H1 (cell line): ENCODE measurements at regions not wholly inside any gene's neighbourhood (a gene's known extent, or its start where the extent isn't known, plus 50 kb on each side); places are given as distances from the start of the nearest gene placed in this dataset.

Experiments used
- CTCF ChIA-PET: fragments of 300-600 bp; sonication (Branson Sonifier 250); formaldehyde crosslinking; loops from one replicate; lab custom pipeline; 2021; ENCODE audit not compliant: partially characterized antibody; lab: Charles Lee
- POLR2A ChIA-PET: fragments of 300-600 bp; sonication (Branson Sonifier 250); formaldehyde crosslinking; loops from one replicate; lab custom pipeline; 2021; ENCODE audit warnings: inconsistent platforms; ENCODE audit not compliant: partially characterized antibody; lab: Charles Lee
- DNase-seq, 2 experiments: peaks; one replicate each; pipeline versions ENCODE4 v3.0.0 to v3.0.0-alpha.2; 2010 to 2022; ENCODE audit warnings: low spot score in 2 of 2, low read depth in 1 of 2, mixed read lengths in 1 of 2
- FAIRE-seq: peaks from 2 replicates; lab custom pipeline; 2011; peaks lifted over from hg19 to GRCh38; lab: Jason Lieb, UNC
- H2AFZ ChIP-seq: 2 replicates; pipeline ENCODE4 v1.8.1; 2012; ENCODE audit warnings: low read length, inconsistent platforms
- H2AK5ac ChIP-seq: 2 replicates; pipeline ENCODE4 v1.6.1; 2013; ENCODE audit warnings: low read depth, low read length
- H2BK120ac ChIP-seq: replicated peaks from 2 replicates; pipeline ENCODE3; 2013; ENCODE audit warnings: low read depth, low read length, inconsistent platforms
- H2BK12ac ChIP-seq: 2 replicates; pipeline ENCODE4 v1.6.1; 2013; ENCODE audit warnings: low read depth, low read length
- H2BK15ac ChIP-seq: 2 replicates; pipeline ENCODE4 v1.6.1; 2013; ENCODE audit warnings: low read length
- H2BK20ac ChIP-seq: 2 replicates; pipeline ENCODE4 v1.6.1; 2013; ENCODE audit warnings: low read length
- H2BK5ac ChIP-seq: 2 replicates; pipeline ENCODE4 v1.6.1; 2013; ENCODE audit warnings: low read depth, low read length
- H3K14ac ChIP-seq: 2 replicates; pipeline ENCODE4 v1.6.1; 2013; ENCODE audit warnings: inconsistent platforms; ENCODE audit not compliant: insufficient read length
- H3K18ac ChIP-seq: 2 replicates; pipeline ENCODE4 v1.6.1; 2013; ENCODE audit warnings: low read length; ENCODE audit errors: extremely low read depth
- H3K23ac ChIP-seq: 2 replicates; pipeline ENCODE4 v1.6.1; 2013; ENCODE audit warnings: inconsistent platforms; ENCODE audit not compliant: insufficient read length
- H3K23me2 ChIP-seq: 2 replicates; pipeline ENCODE4 v1.6.1; 2013; ENCODE audit warnings: low read depth, low read length
- H3K27ac ChIP-seq: 2 replicates; pipeline ENCODE4 v1.6.1; 2011; ENCODE audit warnings: low read depth, low read length, inconsistent platforms
- H3K27me3 ChIP-seq, 4 experiments: replicated peaks in 1 of 4; 1 replicate in 1 of 4; 2 replicates in 3 of 4; pipeline versions ENCODE4 v1.6.1 to v1.8.1; 2011 to 2013; ENCODE audit warnings: low read length in 3 of 4, mild to moderate bottlenecking in 3 of 4, inconsistent platforms in 2 of 4, mixed read lengths in 2 of 4, moderate library complexity in 1 of 4; ENCODE audit not compliant: control insufficient read depth in 3 of 4, insufficient read depth in 3 of 4; ENCODE audit errors: extremely low read depth in 1 of 4
- H3K36me3 ChIP-seq, 4 experiments: 2 replicates each; pipeline versions ENCODE4 v1.6.1 to v1.8.1; 2011 to 2013; ENCODE audit warnings: mild to moderate bottlenecking in 4 of 4, low read length in 3 of 4, moderate library complexity in 2 of 4, control low read depth in 1 of 4, inconsistent platforms in 1 of 4; ENCODE audit not compliant: insufficient read depth in 4 of 4, control insufficient read depth in 2 of 4
- H3K4ac ChIP-seq: replicated peaks from 2 replicates; pipeline ENCODE3; 2013; ENCODE audit warnings: low read length, low read depth, mixed read lengths, inconsistent platforms; ENCODE audit not compliant: insufficient read length
- H3K4me1 ChIP-seq, 4 experiments: replicated peaks in 1 of 4; 1 replicate in 1 of 4; 2 replicates in 3 of 4; pipeline versions ENCODE4 v1.6.1 to v1.8.1; 2011 to 2013; ENCODE audit warnings: low read length in 3 of 4, inconsistent platforms in 2 of 4, mixed read lengths in 1 of 4; ENCODE audit not compliant: insufficient read depth in 4 of 4, control insufficient read depth in 3 of 4
- H3K4me2 ChIP-seq, 2 experiments: 2 replicates each; pipeline versions ENCODE4 v1.6.1 to v1.8.1; 2011 to 2013; ENCODE audit warnings: low read depth in 2 of 2, low read length in 2 of 2, control low read depth in 1 of 2, inconsistent platforms in 1 of 2, mild to moderate bottlenecking in 1 of 2; ENCODE audit not compliant: insufficient read depth in 1 of 2
- H3K4me3 ChIP-seq, 4 experiments: fragments of 200-600, 300-600 bp in 1 of 4; sonication (generic), shearing (Covaris generic), sonication (Bioruptor Twin) in 1 of 4; 2 replicates each; pipeline versions ENCODE4 v1.5.1 to v1.8.1; 2011 to 2016; ENCODE audit warnings: low read length in 4 of 4, low read depth in 3 of 4, control low read depth in 2 of 4, inconsistent platforms in 2 of 4, mild to moderate bottlenecking in 2 of 4, mixed read lengths in 1 of 4, moderate library complexity in 1 of 4; ENCODE audit not compliant: insufficient read depth in 2 of 4; ENCODE audit errors: extremely low read depth in 1 of 4
- H3K56ac ChIP-seq: replicated peaks from 2 replicates; pipeline ENCODE3; 2013; ENCODE audit warnings: low read depth, mild to moderate bottlenecking, mixed read lengths, low read length, inconsistent platforms; ENCODE audit not compliant: insufficient read length
- H3K79me1 ChIP-seq: 2 replicates; pipeline ENCODE4 v1.6.1; 2013; ENCODE audit warnings: low read depth, low read length, control low read depth
- H3K79me2 ChIP-seq, 2 experiments: 2 replicates each; pipeline versions ENCODE4 v1.6.1 to v1.8.1; 2012 to 2013; ENCODE audit warnings: low read length in 2 of 2, mild to moderate bottlenecking in 2 of 2, inconsistent platforms in 1 of 2; ENCODE audit not compliant: insufficient read depth in 2 of 2, control insufficient read depth in 1 of 2
- H3K9ac ChIP-seq, 4 experiments: replicated peaks in 1 of 4; 1 replicate in 1 of 4; 2 replicates in 3 of 4; pipeline versions ENCODE4 v1.6.1 to v1.8.1; 2011 to 2013; ENCODE audit warnings: low read depth in 3 of 4, low read length in 3 of 4, control low read depth in 2 of 4, mild to moderate bottlenecking in 2 of 4, moderate library complexity in 2 of 4, inconsistent platforms in 1 of 4; ENCODE audit errors: extremely low read depth in 1 of 4
- H3K9me3 ChIP-seq, 2 experiments: 2 replicates each; pipeline versions ENCODE4 v1.6.1 to v1.8.1; 2012 to 2013; ENCODE audit warnings: mild to moderate bottlenecking in 2 of 2, moderate library complexity in 2 of 2, control low read depth in 1 of 2, inconsistent platforms in 1 of 2, low read depth in 1 of 2, low read length in 1 of 2, mixed read lengths in 1 of 2; ENCODE audit not compliant: insufficient read depth in 2 of 2
- H4K20me1 ChIP-seq, 2 experiments: replicated peaks in 1 of 2; 2 replicates each; pipeline versions ENCODE3 to v1.8.1; 2011 to 2013; ENCODE audit warnings: inconsistent platforms in 2 of 2, low read length in 2 of 2, mild to moderate bottlenecking in 1 of 2; ENCODE audit not compliant: insufficient read depth in 2 of 2, control insufficient read depth in 1 of 2
- H4K5ac ChIP-seq: 2 replicates; pipeline ENCODE4 v1.6.1; 2013; ENCODE audit warnings: low read length, low read depth, mixed read lengths, inconsistent platforms; ENCODE audit not compliant: insufficient read length
- H4K8ac ChIP-seq: 2 replicates; pipeline ENCODE4 v1.8.0; 2013; ENCODE audit warnings: mild to moderate bottlenecking, moderate library complexity, low read length, inconsistent platforms; ENCODE audit not compliant: insufficient read depth; ENCODE audit errors: extremely low read depth
- H4K91ac ChIP-seq: replicated peaks from 2 replicates; pipeline ENCODE3; 2013; ENCODE audit warnings: low read length, mixed read lengths, inconsistent platforms; ENCODE audit not compliant: insufficient read length
- CBX5 ChIP-seq: fragments of 300-800, 300-1000 bp; sonication (generic); IDR thresholded peaks from 2 replicates; pipeline ENCODE4 v1.7.1; 2016; ENCODE audit warnings: antibody characterized with exemption, low read length, low read depth
- CHD1 ChIP-seq: IDR thresholded peaks from 2 replicates; pipeline ENCODE4 v1.6.1; 2012; ENCODE audit warnings: low read depth, low read length, improper control_type of control experiment
- E2F6 ChIP-seq: IDR thresholded peaks from 2 replicates; pipeline ENCODE4 v1.6.1; 2012; ENCODE audit warnings: inconsistent platforms
- EGR1 ChIP-seq: IDR thresholded peaks from 2 replicates; pipeline ENCODE4 v1.6.1; 2011; ENCODE audit warnings: low read depth, low read length, borderline replicate concordance
- KDM5A ChIP-seq: fragments of 200-600 bp; IDR thresholded peaks from 2 replicates; pipeline ENCODE4 v1.7.1; 2012; ENCODE audit warnings: mild to moderate bottlenecking, low read length, inconsistent platforms, mixed read lengths
- RAD21 ChIP-seq, 2 experiments: IDR thresholded peaks in 1 of 2; conservative IDR thresholded peaks in 1 of 2; 2 replicates each; pipeline ENCODE4 v1.6.1; 2011; ENCODE audit warnings: low read depth in 2 of 2, low read length in 2 of 2, improper control_type of control experiment in 1 of 2, inconsistent platforms in 1 of 2, mild to moderate bottlenecking in 1 of 2, moderate library complexity in 1 of 2
- RXRA ChIP-seq: IDR thresholded peaks from 2 replicates; pipeline ENCODE4 v1.6.1; 2011; ENCODE audit warnings: low read depth, mild to moderate bottlenecking, low read length, moderate library complexity; ENCODE audit not compliant: insufficient read depth
- SAP30 ChIP-seq: fragments of 300-600 bp; sonication (generic); IDR thresholded peaks from 2 replicates; pipeline ENCODE4 v1.7.1; 2012; ENCODE audit warnings: low read length, moderate library complexity, mild to moderate bottlenecking, inconsistent platforms; ENCODE audit not compliant: insufficient read depth, insufficient replicate concordance
- SIN3A ChIP-seq, 2 experiments: IDR thresholded peaks in 1 of 2; conservative IDR thresholded peaks in 1 of 2; 2 replicates each; pipeline ENCODE4 v1.6.1; 2011 to 2012; ENCODE audit warnings: low read length in 2 of 2, improper control_type of control experiment in 1 of 2, low read depth in 1 of 2, mild to moderate bottlenecking in 1 of 2
- SIRT6 ChIP-seq: IDR thresholded peaks from one replicate; pipeline ENCODE4 v1.7.1; 2012; ENCODE audit warnings: low read length, inconsistent platforms
- TAF1 ChIP-seq: IDR thresholded peaks from 2 replicates; pipeline ENCODE4 v1.6.1; 2011; ENCODE audit warnings: mild to moderate bottlenecking, low read depth, low read length
- WGBS, 2 experiments: shearing (Covaris generic) in 1 of 2; methylation state at CpG; one replicate each; pipeline versions ENCODE4 v1.1.6 to v1.1.7; 2013 to 2015; ENCODE audit warnings: low lambda C conversion rate in 2 of 2, mixed read lengths in 2 of 2, inconsistent platforms in 1 of 2, low coverage in 1 of 2, missing lambda C conversion rate in 1 of 2; ENCODE audit not compliant: insufficient replicate concordance in 2 of 2, insufficient coverage in 1 of 2, insufficient read length in 1 of 2; ENCODE audit errors: extremely low coverage in 1 of 2, missing lambda C conversion rate in 1 of 2; 5-methylcytosine and 5-hydroxymethylcytosine counted together
- TF ChIP-seq, protein P1 (sequence below): IDR thresholded peaks from 2 replicates; pipeline ENCODE4 v1.6.1; 2012; ENCODE audit warnings: inconsistent platforms

DNA sequence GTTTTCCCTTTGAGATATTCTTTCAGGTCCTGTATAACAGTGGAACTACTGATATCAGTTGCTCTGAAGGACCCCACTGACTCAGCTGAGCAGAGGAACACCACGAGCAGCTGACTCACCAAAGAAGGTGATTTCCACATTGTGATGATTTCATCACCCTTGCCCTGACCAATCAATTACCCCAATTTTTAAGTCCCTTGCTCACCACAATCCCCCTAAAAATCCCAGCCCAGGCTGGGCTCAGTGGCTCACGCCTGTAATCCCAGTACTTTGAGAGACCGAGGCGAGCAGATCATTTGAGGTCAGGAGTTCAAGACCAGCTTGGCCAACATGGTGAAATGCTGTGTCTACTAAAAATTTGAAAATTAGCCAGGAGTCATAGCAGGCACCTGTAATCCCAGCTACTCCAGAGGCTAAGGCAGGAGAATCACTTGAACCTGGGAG is 125.3 kb upstream of the ABCA1 start:
- Histone ChIP-seq H4K20me1 (no peaks in the 10 kb centered on the region), H3K79me1 (no peaks in the 10 kb centered on the region), H2AFZ (no peak overlapping the region), H4K5ac (no peak overlapping the region), H3K4me1 (no peaks in the 10 kb centered on the region), H3K4ac (no peak overlapping the region), H3K27me3 (no peaks in the 10 kb centered on the region), H2BK12ac (no peak overlapping the region), H3K18ac (no peak overlapping the region), H3K9me3 (no peaks in the 10 kb centered on the region), H2BK15ac (no peak overlapping the region), H3K14ac (no peak overlapping the region), H3K9ac (no peak overlapping the region), H3K4me3 (no peak overlapping the region), H2BK120ac (no peak overlapping the region), H3K27ac (no peak overlapping the region), H3K56ac (no peak overlapping the region), H2BK5ac (no peak overlapping the region), H3K23ac (no peak overlapping the region), H2BK20ac (no peak overlapping the region), H3K79me2 (no peaks in the 10 kb centered on the region), H4K91ac (no peak overlapping the region), H3K36me3 (no peaks in the 10 kb centered on the region), H4K8ac (no peak overlapping the region), H2AK5ac (no peak overlapping the region), H3K4me2 (no peak overlapping the region), H3K23me2 (no peaks in the 10 kb centered on the region; the same call in 1 of the 2 replicates)
- DNase-seq (no peak), FAIRE-seq (no peak)
- ChIA-PET CTCF (interaction anchor here (0.6 to 1.0 kb wide), 2 partner anchors 31 to 226 kb away, joined by 3 to 5 read pairs; no protein-coding TSS in a partner anchor), POLR2A (no interaction called here)
- 92% methylated on average over 4 of the region's 4 CpGs; no CpG with 5 or more reads in 1 of the 2 experiments for WGBS, 2 experiments
- TF ChIP-seq SIRT6 (no peak), RXRA (no peak), TAF1 (no peak), RAD21 (IDR thresholded peaks at IDR 0.05 in 1 of 2, conservative IDR thresholded peaks at IDR 0.05 in 1 of 2; ENCODE audit: low read depth in 2 of 2, low read length in 2 of 2) (no peak), SIN3A (conservative IDR thresholded peaks at IDR 0.05 in 1 of 2, IDR thresholded peaks at IDR 0.05 in 1 of 2; ENCODE audit: low read depth in 1 of 2, low read length in 2 of 2) (no peak), EGR1 (no peak), E2F6 (no peak), KDM5A (no peak), SAP30 (no peak), CBX5 (no peak), CHD1 (no peak)
- TF ChIP-seq, protein P1, sequence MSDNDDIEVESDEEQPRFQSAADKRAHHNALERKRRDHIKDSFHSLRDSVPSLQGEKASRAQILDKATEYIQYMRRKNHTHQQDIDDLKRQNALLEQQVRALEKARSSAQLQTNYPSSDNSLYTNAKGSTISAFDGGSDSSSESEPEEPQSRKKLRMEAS = no peak
